Endothelial cell of umbilical vein (primary cell): ENCODE measurements at regions not wholly inside any gene's neighbourhood (a gene's known extent, or its start where the extent isn't known, plus 50 kb on each side); places are given as distances from the start of the nearest gene placed in this dataset.

Source experiments
- BruUV-seq: library from RNA; stranded (reverse); fragments of 400-500 nt; replicated peaks from 2 replicates; lab custom pipeline; 2021; lab: Mats Ljungman, UMichigan
- CTCF ChIA-PET: fragments of 300-600, 350-600 bp; sonication (Branson Sonifier 250); formaldehyde crosslinking; loops from one replicate; lab custom pipeline; 2021; ENCODE audit warnings: antibody characterized with exemption, inconsistent platforms; lab: Charles Lee
- POLR2A ChIA-PET: fragments of 300-600, 350-600 bp; sonication (Branson Sonifier 250); formaldehyde crosslinking; loops from one replicate; lab custom pipeline; 2021; ENCODE audit warnings: antibody characterized with exemption, inconsistent platforms; lab: Charles Lee
- DNase-seq: peaks from one replicate; pipeline ENCODE4 v3.0.0-alpha.2; 2011; ENCODE audit warnings: low read depth, low spot score
- FAIRE-seq: peaks from 2 replicates; lab custom pipeline; 2011; peaks lifted over from hg19 to GRCh38; lab: Jason Lieb, UNC
- H2AFZ ChIP-seq: 2 replicates; pipeline ENCODE4 v1.6.0; 2012; ENCODE audit warnings: low read depth, low read length, control low read depth, inconsistent platforms
- H3K27ac ChIP-seq: 2 replicates; pipeline ENCODE4 v1.5.1; 2011; ENCODE audit warnings: low read depth, mild to moderate bottlenecking, control low read depth, low read length, moderate library complexity; ENCODE audit not compliant: insufficient read depth
- H3K27me3 ChIP-seq, 2 experiments: 2 replicates each; pipeline versions ENCODE4 v1.6.0 to v1.6.1; 2011; ENCODE audit warnings: low read length in 2 of 2, mixed read lengths in 1 of 2; ENCODE audit not compliant: control insufficient read depth in 2 of 2, insufficient read depth in 2 of 2
- H3K36me3 ChIP-seq, 2 experiments: 2 replicates in 1 of 2; 3 replicates in 1 of 2; pipeline ENCODE4 v1.5.1; 2011; ENCODE audit warnings: low read length in 2 of 2, mild to moderate bottlenecking in 1 of 2, moderate library complexity in 1 of 2; ENCODE audit not compliant: control insufficient read depth in 2 of 2, insufficient read depth in 2 of 2; ENCODE audit errors: extremely low read depth in 1 of 2
- H3K4me1 ChIP-seq: 3 replicates; pipeline ENCODE4 v1.5.1; 2011; ENCODE audit warnings: mild to moderate bottlenecking, low read length; ENCODE audit not compliant: control insufficient read depth, insufficient read depth; ENCODE audit errors: extremely low read depth
- H3K4me2 ChIP-seq: 2 replicates; pipeline ENCODE4 v1.6.1; 2011; ENCODE audit warnings: low read length, control low read depth, mixed read lengths; ENCODE audit not compliant: insufficient read depth
- H3K4me3 ChIP-seq, 3 experiments: fragments of 200-600 bp in 1 of 3; sonication (generic), shearing (Covaris generic) in 1 of 3; replicated peaks in 1 of 3; 2 replicates each; pipeline ENCODE4 v1.5.1; 2011 to 2016; ENCODE audit warnings: control low read depth in 3 of 3, low read length in 3 of 3, mild to moderate bottlenecking in 2 of 3, inconsistent platforms in 1 of 3, low read depth in 1 of 3, moderate library complexity in 1 of 3; ENCODE audit not compliant: insufficient read depth in 1 of 3
- H3K79me2 ChIP-seq: 2 replicates; pipeline ENCODE4 v1.6.0; 2012; ENCODE audit warnings: low read length, inconsistent platforms; ENCODE audit not compliant: control insufficient read depth, insufficient read depth
- H3K9ac ChIP-seq: replicated peaks from 2 replicates; pipeline ENCODE3; 2011; ENCODE audit warnings: low read length, control low read depth; ENCODE audit not compliant: insufficient read depth; ENCODE audit errors: extremely low read depth
- H3K9me1 ChIP-seq: replicated peaks from 3 replicates; pipeline ENCODE4 v1.6.0; 2011; ENCODE audit warnings: mild to moderate bottlenecking, low read length; ENCODE audit not compliant: control insufficient read depth, insufficient read depth; ENCODE audit errors: extremely low read depth
- H3K9me3 ChIP-seq: replicated peaks from 2 replicates; pipeline ENCODE4 v1.5.1; 2012; ENCODE audit warnings: low read length, inconsistent platforms; ENCODE audit not compliant: control insufficient read depth, insufficient read depth
- H4K20me1 ChIP-seq: replicated peaks from 2 replicates; pipeline ENCODE3; 2011; ENCODE audit warnings: mild to moderate bottlenecking, low read length; ENCODE audit not compliant: control insufficient read depth, insufficient read depth; ENCODE audit errors: extremely low read depth
- EZH2 ChIP-seq: IDR thresholded peaks from 2 replicates; pipeline ENCODE4 v1.6.1; 2012; ENCODE audit warnings: borderline replicate concordance, low read depth, mild to moderate bottlenecking, moderate library complexity, low read length, inconsistent platforms; ENCODE audit not compliant: severe bottlenecking
- FOS ChIP-seq: IDR thresholded peaks from 2 replicates; pipeline ENCODE4 v1.6.1; 2011; ENCODE audit warnings: mild to moderate bottlenecking, low read length, moderate library complexity, borderline replicate concordance; ENCODE audit not compliant: insufficient read depth
- GATA2 ChIP-seq: IDR thresholded peaks from 2 replicates; pipeline ENCODE4 v1.7.0; 2011; ENCODE audit warnings: low read depth, mild to moderate bottlenecking, moderate library complexity, mixed read lengths, low read length; ENCODE audit not compliant: insufficient read length, insufficient read depth
- JUN ChIP-seq: IDR thresholded peaks from 2 replicates; pipeline ENCODE4 v1.6.1; 2011; ENCODE audit warnings: borderline replicate concordance, low read depth; ENCODE audit not compliant: insufficient read length, insufficient read depth
- MYC ChIP-seq: IDR thresholded peaks from one replicate; pipeline ENCODE4 v1.6.1; 2011; ENCODE audit warnings: mild to moderate bottlenecking, low read depth, low read length
- POLR2A ChIP-seq: IDR thresholded peaks from 2 replicates; pipeline ENCODE4 v1.6.1; 2012; ENCODE audit warnings: low read depth, mild to moderate bottlenecking, control low read depth, low read length
- POLR2AphosphoS5 ChIP-seq: IDR thresholded peaks from 2 replicates; pipeline ENCODE4 v1.6.1; 2012; ENCODE audit warnings: low read depth, mild to moderate bottlenecking, control low read depth, low read length, moderate library complexity; ENCODE audit not compliant: insufficient read depth
- dilution Hi-C: fragments of 300-500 bp; cut with MboI; formaldehyde crosslinking; loops from one replicate; pipeline ENCODE4 v1.15.0; 2019; ENCODE audit warnings: low sequenced_read_pairs; ENCODE audit not compliant: extremely low pct_ligation_motif_present
- intact Hi-C: fragments of 100-400 bp; cut with micrococcal nuclease; formaldehyde crosslinking; loops from one replicate; pipeline ENCODE4 v1.10.0; 2022
- TF ChIP-seq, protein P1 (sequence below): IDR thresholded peaks from 2 replicates; pipeline ENCODE4 v1.6.1; 2011; ENCODE audit not compliant: insufficient read depth, insufficient read length
- TF ChIP-seq, protein P2 (sequence below), 2 donors: IDR thresholded peaks; 1 replicate in 1 of 2; 2 replicates in 1 of 2; pipeline ENCODE4 v1.5.1; 2011; ENCODE audit warnings: low read length in 2 of 2, mild to moderate bottlenecking in 2 of 2, moderate library complexity in 2 of 2, control low read depth in 1 of 2, inconsistent platforms in 1 of 2, low read depth in 1 of 2; ENCODE audit not compliant: insufficient read depth in 1 of 2; ENCODE audit errors: extremely low read depth in 1 of 2

GRCh38 chr13:59270327-59270726, 893.4 kb downstream of the DIAPH3 start:
- intact Hi-C loops (no loop called here), dilution Hi-C loops (no loop called here)
- no peak overlapping the region for H3K4me3 ChIP-seq
- H3K4me1 ChIP-seq = peaks cover 27% of the 10 kb centered on the region
- DNase-seq (no peak), FAIRE-seq (no peak)
- POLR2A ChIA-PET = no interaction called here
- TF ChIP-seq JUN (no peak), POLR2A (no peak), MYC (no peak), POLR2AphosphoS5 (no peak), FOS (no peak), EZH2 (no peak), GATA2 (no peak)
- TF ChIP-seq, protein P1, sequence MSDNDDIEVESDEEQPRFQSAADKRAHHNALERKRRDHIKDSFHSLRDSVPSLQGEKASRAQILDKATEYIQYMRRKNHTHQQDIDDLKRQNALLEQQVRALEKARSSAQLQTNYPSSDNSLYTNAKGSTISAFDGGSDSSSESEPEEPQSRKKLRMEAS = no peak
- TF ChIP-seq, protein P2, sequence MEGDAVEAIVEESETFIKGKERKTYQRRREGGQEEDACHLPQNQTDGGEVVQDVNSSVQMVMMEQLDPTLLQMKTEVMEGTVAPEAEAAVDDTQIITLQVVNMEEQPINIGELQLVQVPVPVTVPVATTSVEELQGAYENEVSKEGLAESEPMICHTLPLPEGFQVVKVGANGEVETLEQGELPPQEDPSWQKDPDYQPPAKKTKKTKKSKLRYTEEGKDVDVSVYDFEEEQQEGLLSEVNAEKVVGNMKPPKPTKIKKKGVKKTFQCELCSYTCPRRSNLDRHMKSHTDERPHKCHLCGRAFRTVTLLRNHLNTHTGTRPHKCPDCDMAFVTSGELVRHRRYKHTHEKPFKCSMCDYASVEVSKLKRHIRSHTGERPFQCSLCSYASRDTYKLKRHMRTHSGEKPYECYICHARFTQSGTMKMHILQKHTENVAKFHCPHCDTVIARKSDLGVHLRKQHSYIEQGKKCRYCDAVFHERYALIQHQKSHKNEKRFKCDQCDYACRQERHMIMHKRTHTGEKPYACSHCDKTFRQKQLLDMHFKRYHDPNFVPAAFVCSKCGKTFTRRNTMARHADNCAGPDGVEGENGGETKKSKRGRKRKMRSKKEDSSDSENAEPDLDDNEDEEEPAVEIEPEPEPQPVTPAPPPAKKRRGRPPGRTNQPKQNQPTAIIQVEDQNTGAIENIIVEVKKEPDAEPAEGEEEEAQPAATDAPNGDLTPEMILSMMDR (IDR thresholded peaks at IDR 0.05; ENCODE audit: extremely low read depth in 1 of 2, insufficient read depth in 1 of 2, low read depth in 1 of 2, low read length in 2 of 2) = no peak
- no peak overlapping the region for H3K4me2 ChIP-seq
- no peaks in the 10 kb centered on the region for H4K20me1 ChIP-seq
- no peaks in the 10 kb centered on the region for H3K27me3 ChIP-seq
- no peak overlapping the region for H2AFZ ChIP-seq
- H3K9ac ChIP-seq = no peak overlapping the region
- H3K9me1 ChIP-seq = no peaks in the 10 kb centered on the region
- no TSS peak for BruUV-seq
- H3K9me3 ChIP-seq = no peaks in the 10 kb centered on the region
- H3K27ac ChIP-seq = no peak overlapping the region
- CTCF ChIA-PET = interaction anchor here (1.7 kb wide), 1 partner anchor 9 kb away, joined by 9 read pairs; no protein-coding TSS in a partner anchor
- H3K36me3 ChIP-seq = no peaks in the 10 kb centered on the region
- no peaks in the 10 kb centered on the region for H3K79me2 ChIP-seq
